GM12878 (cell line): ENCODE measurements at regions not wholly inside any gene's neighbourhood (a gene's known extent, or its start where the extent isn't known, plus 50 kb on each side); places are given as distances from the start of the nearest gene placed in this dataset.

Experiments
- ATAC-seq: fragments of 200-7000 bp; cut with Tn5 transposase; 3 replicates; pipeline ENCODE4 v1.9.1; 2020; ENCODE audit warnings: mild to moderate bottlenecking, moderate library complexity
- BruUV-seq: library from RNA; stranded (reverse); fragments of 400-500 nt; replicated peaks from 2 replicates; lab custom pipeline; 2021; lab: Mats Ljungman, UMichigan
- CTCF ChIA-PET: fragments of 300-600 bp; sonication (Branson Sonifier 250); formaldehyde crosslinking; extraction: SDS; loops from one replicate; lab custom pipeline; 2021; ENCODE audit warnings: inconsistent platforms; lab: Yijun Ruan, JAX
- POLR2A ChIA-PET: fragments of 350-600 bp; formaldehyde crosslinking; extraction: SDS; loops from one replicate; lab custom pipeline; 2021; ENCODE audit warnings: inconsistent platforms; lab: Charles Lee
- RAD21 ChIA-PET: fragments of 300-600 bp; sonication (Branson Sonifier 250); formaldehyde crosslinking; loops from one replicate; lab custom pipeline; 2023; ENCODE audit warnings: antibody characterized with exemption; ENCODE audit not compliant: unreplicated experiment; lab: Charles Lee
- SMC1A ChIA-PET: fragments of 300-600 bp; sonication (Branson Sonifier 250); formaldehyde crosslinking; loops from one replicate; lab custom pipeline; 2023; ENCODE audit not compliant: unreplicated experiment, uncharacterized antibody; lab: Charles Lee
- DNase-seq: peaks from one replicate; pipeline ENCODE4 v3.0.0-alpha.2; 2011; ENCODE audit warnings: low read depth, low spot score
- FAIRE-seq: peaks from 3 replicates; lab custom pipeline; 2011; peaks lifted over from hg19 to GRCh38; lab: Jason Lieb, UNC
- H2AFZ ChIP-seq: 2 replicates; pipeline ENCODE4 v1.6.0; 2011; ENCODE audit warnings: low read depth, low read length, control low read depth; ENCODE audit not compliant: control insufficient read depth
- H3K27ac ChIP-seq: 2 replicates; pipeline ENCODE4 v1.5.1; 2011; ENCODE audit warnings: control low read depth; ENCODE audit not compliant: control insufficient read depth, insufficient read depth
- H3K27me3 ChIP-seq, 2 experiments: replicated peaks in 1 of 2; 2 replicates each; pipeline versions ENCODE4 v1.6.0 to v1.6.1; 2011; ENCODE audit warnings: low read length in 1 of 2; ENCODE audit not compliant: control insufficient read depth in 2 of 2, insufficient read depth in 2 of 2
- H3K36me3 ChIP-seq, 2 experiments: 2 replicates each; pipeline ENCODE4 v1.5.1; 2011; ENCODE audit warnings: low read length in 1 of 2; ENCODE audit not compliant: control insufficient read depth in 2 of 2, insufficient read depth in 2 of 2
- H3K4me1 ChIP-seq: 2 replicates; pipeline ENCODE4 v1.6.1; 2011; ENCODE audit warnings: mild to moderate bottlenecking, low read length, moderate library complexity, mixed read lengths; ENCODE audit not compliant: control insufficient read depth, insufficient read depth
- H3K4me2 ChIP-seq: 2 replicates; pipeline ENCODE4 v1.6.0; 2011; ENCODE audit warnings: control low read depth; ENCODE audit not compliant: control insufficient read depth, insufficient read depth
- H3K4me3 ChIP-seq: fragments of 200-600 bp; sonication (generic); 2 replicates; pipeline ENCODE4 v1.5.1; 2016
- H3K79me2 ChIP-seq: 2 replicates; pipeline ENCODE4 v1.6.0; 2011; ENCODE audit warnings: low read length; ENCODE audit not compliant: control insufficient read depth, insufficient read depth
- H3K9ac ChIP-seq: 2 replicates; pipeline ENCODE4 v1.8.0; 2011; ENCODE audit warnings: low read length, control low read depth, mixed read lengths; ENCODE audit not compliant: control insufficient read depth, insufficient read depth
- H3K9me3 ChIP-seq: replicated peaks from 3 replicates; pipeline ENCODE4 v1.5.1; 2011; ENCODE audit warnings: mild to moderate bottlenecking, low read length; ENCODE audit not compliant: control insufficient read depth, insufficient read depth
- H4K20me1 ChIP-seq: 2 replicates; pipeline ENCODE4 v1.6.0; 2011; ENCODE audit not compliant: control insufficient read depth, insufficient read depth
- EZH2 ChIP-seq: IDR thresholded peaks from 2 replicates; pipeline ENCODE4 v1.6.1; 2012; ENCODE audit warnings: low read depth, mild to moderate bottlenecking, control low read depth, inconsistent platforms, low read length, borderline replicate concordance; ENCODE audit not compliant: control insufficient read depth
- GABPA ChIP-seq: IDR thresholded peaks from 2 replicates; pipeline ENCODE4 v1.6.1; 2014; ENCODE audit warnings: antibody characterized with exemption, low read depth, mild to moderate bottlenecking, inconsistent platforms
- HDGF ChIP-seq: fragments of 450-650 bp; IDR thresholded peaks from 2 replicates; pipeline ENCODE4 v1.6.1; 2016; ENCODE audit warnings: antibody characterized with exemption
- MAX ChIP-seq: IDR thresholded peaks from 2 replicates; pipeline ENCODE4 v1.6.1; 2012; ENCODE audit warnings: low read depth, low read length, improper control_type of control experiment
- MLLT1 ChIP-seq: fragments of 450-650 bp; IDR thresholded peaks from 2 replicates; pipeline ENCODE4 v1.6.1; 2016; ENCODE audit warnings: mild to moderate bottlenecking
- MYB ChIP-seq: fragments of 150-350 bp; IDR thresholded peaks from 2 replicates; pipeline ENCODE4 v1.6.1; 2014; ENCODE audit warnings: mild to moderate bottlenecking, low read depth, low read length, borderline replicate concordance
- NR2C2 ChIP-seq: IDR thresholded peaks from 2 replicates; pipeline ENCODE4 v1.6.1; 2011; ENCODE audit warnings: borderline replicate concordance, low read depth; ENCODE audit not compliant: control insufficient read depth, insufficient read length
- PAX5 ChIP-seq: IDR thresholded peaks from 2 replicates; pipeline ENCODE4 v1.6.1; 2011; ENCODE audit warnings: low read depth, low read length, borderline replicate concordance
- RAD21 ChIP-seq: IDR thresholded peaks from 2 replicates; pipeline ENCODE4 v1.6.1; 2011; ENCODE audit warnings: mild to moderate bottlenecking, low read depth, low read length, moderate library complexity; ENCODE audit not compliant: insufficient read depth
- SMC3 ChIP-seq: IDR thresholded peaks from 2 replicates; pipeline ENCODE4 v1.6.1; 2011; ENCODE audit warnings: low read length, improper control_type of control experiment, borderline replicate concordance
- SREBF1 ChIP-seq: IDR thresholded peaks from 2 replicates; pipeline ENCODE4 v1.6.1; 2012; ENCODE audit warnings: mild to moderate bottlenecking, low read length
- STAT1 ChIP-seq: fragments of 450-650 bp; conservative IDR thresholded peaks from 2 replicates; pipeline ENCODE4 v1.6.1; 2014; ENCODE audit warnings: antibody characterized with exemption, mild to moderate bottlenecking
- TCF7 ChIP-seq: IDR thresholded peaks from 2 replicates; pipeline ENCODE4 v1.6.1; 2014; ENCODE audit warnings: antibody characterized with exemption, borderline replicate concordance
- YY1 ChIP-seq: IDR thresholded peaks from 2 replicates; pipeline ENCODE4 v1.6.1; 2011; ENCODE audit warnings: low read depth, mild to moderate bottlenecking, low read length
- ZNF217 ChIP-seq: fragments of 450-650 bp; IDR thresholded peaks from 2 replicates; pipeline ENCODE4 v1.6.1; 2017; ENCODE audit warnings: antibody characterized with exemption, mild to moderate bottlenecking
- ZNF622 ChIP-seq: fragments of 450-650 bp; IDR thresholded peaks from 2 replicates; pipeline ENCODE4 v1.6.1; 2017; ENCODE audit warnings: mild to moderate bottlenecking, inconsistent platforms
- in situ Hi-C: fragments of 300-500 bp; cut with MboI; formaldehyde crosslinking; loops from 9 replicates; pipeline ENCODE4 v1.14.3; 2018; ENCODE audit warnings: mixed read lengths
- intact Hi-C: fragments of 100-400 bp; cut with micrococcal nuclease; formaldehyde crosslinking; loops from one replicate; pipeline ENCODE4 v1.14.2; 2022; ENCODE audit not compliant: unreplicated experiment
- TF ChIP-seq, protein P1 (sequence below): fragments of 150-350 bp; IDR thresholded peaks from 2 replicates; pipeline ENCODE4 v1.6.1; 2014; ENCODE audit warnings: mild to moderate bottlenecking, low read depth, low read length
- TF ChIP-seq, protein P2 (sequence below): fragments of 450-650 bp; IDR thresholded peaks from 2 replicates; pipeline ENCODE4 v1.6.1; 2017; ENCODE audit warnings: mild to moderate bottlenecking

GRCh38 chr2:163369111-163369510 lies 366.7 kb downstream of the FIGN start (continued):
- no peak for TF ChIP-seq TCF7
- TF ChIP-seq, protein P1, sequence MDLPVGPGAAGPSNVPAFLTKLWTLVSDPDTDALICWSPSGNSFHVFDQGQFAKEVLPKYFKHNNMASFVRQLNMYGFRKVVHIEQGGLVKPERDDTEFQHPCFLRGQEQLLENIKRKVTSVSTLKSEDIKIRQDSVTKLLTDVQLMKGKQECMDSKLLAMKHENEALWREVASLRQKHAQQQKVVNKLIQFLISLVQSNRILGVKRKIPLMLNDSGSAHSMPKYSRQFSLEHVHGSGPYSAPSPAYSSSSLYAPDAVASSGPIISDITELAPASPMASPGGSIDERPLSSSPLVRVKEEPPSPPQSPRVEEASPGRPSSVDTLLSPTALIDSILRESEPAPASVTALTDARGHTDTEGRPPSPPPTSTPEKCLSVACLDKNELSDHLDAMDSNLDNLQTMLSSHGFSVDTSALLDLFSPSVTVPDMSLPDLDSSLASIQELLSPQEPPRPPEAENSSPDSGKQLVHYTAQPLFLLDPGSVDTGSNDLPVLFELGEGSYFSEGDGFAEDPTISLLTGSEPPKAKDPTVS = no peak

- no peak for DNase-seq
- Histone ChIP-seq H3K9me3 (no peaks in the 10 kb centered on the region), H3K27ac (no peak overlapping the region), H3K4me1 (no peaks in the 10 kb centered on the region), H3K36me3 (no peaks in the 10 kb centered on the region), H4K20me1 (no peaks in the 10 kb centered on the region), H3K79me2 (no peaks in the 10 kb centered on the region), H3K4me2 (no peak overlapping the region), H3K9ac (no peak overlapping the region), H2AFZ (no peak overlapping the region), H3K27me3 (no peaks in the 10 kb centered on the region), H3K4me3 (no peak overlapping the region)
- TF ChIP-seq MLLT1 (no peak), RAD21 (no peak), EZH2 (no peak), NR2C2 (no peak), GABPA (no peak), HDGF (no peak), MAX (no peak), MYB (no peak), PAX5 (no peak), SREBF1 (no peak), ZNF622 (no peak), STAT1 (no peak), ZNF217 (no peak), SMC3 (no peak), YY1 (no peak)
- TF ChIP-seq, protein P1 = no peak
- TF ChIP-seq, protein P2, sequence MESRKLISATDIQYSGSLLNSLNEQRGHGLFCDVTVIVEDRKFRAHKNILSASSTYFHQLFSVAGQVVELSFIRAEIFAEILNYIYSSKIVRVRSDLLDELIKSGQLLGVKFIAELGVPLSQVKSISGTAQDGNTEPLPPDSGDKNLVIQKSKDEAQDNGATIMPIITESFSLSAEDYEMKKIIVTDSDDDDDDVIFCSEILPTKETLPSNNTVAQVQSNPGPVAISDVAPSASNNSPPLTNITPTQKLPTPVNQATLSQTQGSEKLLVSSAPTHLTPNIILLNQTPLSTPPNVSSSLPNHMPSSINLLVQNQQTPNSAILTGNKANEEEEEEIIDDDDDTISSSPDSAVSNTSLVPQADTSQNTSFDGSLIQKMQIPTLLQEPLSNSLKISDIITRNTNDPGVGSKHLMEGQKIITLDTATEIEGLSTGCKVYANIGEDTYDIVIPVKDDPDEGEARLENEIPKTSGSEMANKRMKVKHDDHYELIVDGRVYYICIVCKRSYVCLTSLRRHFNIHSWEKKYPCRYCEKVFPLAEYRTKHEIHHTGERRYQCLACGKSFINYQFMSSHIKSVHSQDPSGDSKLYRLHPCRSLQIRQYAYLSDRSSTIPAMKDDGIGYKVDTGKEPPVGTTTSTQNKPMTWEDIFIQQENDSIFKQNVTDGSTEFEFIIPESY = no peak
- no peak for FAIRE-seq
- in situ Hi-C loops = no loop called here
- ChIA-PET RAD21 (no interaction called here), CTCF (no interaction called here), POLR2A (no interaction called here), SMC1A (interaction anchor here (0.7 kb wide), 1 partner anchor 11 kb away, joined by 7 read pairs; no protein-coding TSS in a partner anchor)
- no TSS peak for BruUV-seq
- ATAC-seq = no peak
- intact Hi-C loops = no loop called here
These were observed 367.2 kb downstream of the FIGN start for GRCh38 chr2:163368655-163369054.
